ENCODE measurements at regions not wholly inside any gene's neighbourhood (a gene's known extent, or its start where the extent isn't known, plus 50 kb on each side); places are given as distances from the start of the nearest gene placed in this dataset.

DNA sequence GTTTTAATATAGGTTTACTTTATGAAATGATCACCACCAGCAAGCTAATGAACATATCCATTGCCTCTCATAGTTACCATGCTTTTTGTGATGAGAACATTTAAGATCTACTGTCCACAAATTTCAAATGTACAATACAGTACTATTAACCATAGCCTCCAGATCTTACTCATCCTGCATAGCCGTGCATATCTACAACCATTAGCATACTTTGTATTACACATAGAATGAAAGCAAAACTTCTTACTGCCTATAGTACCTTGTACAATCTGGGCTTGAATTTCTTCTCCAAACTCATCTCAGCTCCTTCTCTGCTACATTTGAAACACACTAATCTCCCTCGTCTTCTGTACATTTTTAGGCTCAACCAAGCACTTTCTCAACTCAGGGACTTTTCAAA, 510.6 kb downstream of the PRR16 start (continued):
- TF ChIP-seq, protein P1, sequence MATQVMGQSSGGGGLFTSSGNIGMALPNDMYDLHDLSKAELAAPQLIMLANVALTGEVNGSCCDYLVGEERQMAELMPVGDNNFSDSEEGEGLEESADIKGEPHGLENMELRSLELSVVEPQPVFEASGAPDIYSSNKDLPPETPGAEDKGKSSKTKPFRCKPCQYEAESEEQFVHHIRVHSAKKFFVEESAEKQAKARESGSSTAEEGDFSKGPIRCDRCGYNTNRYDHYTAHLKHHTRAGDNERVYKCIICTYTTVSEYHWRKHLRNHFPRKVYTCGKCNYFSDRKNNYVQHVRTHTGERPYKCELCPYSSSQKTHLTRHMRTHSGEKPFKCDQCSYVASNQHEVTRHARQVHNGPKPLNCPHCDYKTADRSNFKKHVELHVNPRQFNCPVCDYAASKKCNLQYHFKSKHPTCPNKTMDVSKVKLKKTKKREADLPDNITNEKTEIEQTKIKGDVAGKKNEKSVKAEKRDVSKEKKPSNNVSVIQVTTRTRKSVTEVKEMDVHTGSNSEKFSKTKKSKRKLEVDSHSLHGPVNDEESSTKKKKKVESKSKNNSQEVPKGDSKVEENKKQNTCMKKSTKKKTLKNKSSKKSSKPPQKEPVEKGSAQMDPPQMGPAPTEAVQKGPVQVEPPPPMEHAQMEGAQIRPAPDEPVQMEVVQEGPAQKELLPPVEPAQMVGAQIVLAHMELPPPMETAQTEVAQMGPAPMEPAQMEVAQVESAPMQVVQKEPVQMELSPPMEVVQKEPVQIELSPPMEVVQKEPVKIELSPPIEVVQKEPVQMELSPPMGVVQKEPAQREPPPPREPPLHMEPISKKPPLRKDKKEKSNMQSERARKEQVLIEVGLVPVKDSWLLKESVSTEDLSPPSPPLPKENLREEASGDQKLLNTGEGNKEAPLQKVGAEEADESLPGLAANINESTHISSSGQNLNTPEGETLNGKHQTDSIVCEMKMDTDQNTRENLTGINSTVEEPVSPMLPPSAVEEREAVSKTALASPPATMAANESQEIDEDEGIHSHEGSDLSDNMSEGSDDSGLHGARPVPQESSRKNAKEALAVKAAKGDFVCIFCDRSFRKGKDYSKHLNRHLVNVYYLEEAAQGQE (tag by site-specific recombination; IDR thresholded peaks at IDR 0.05), result no peak

DNA sequence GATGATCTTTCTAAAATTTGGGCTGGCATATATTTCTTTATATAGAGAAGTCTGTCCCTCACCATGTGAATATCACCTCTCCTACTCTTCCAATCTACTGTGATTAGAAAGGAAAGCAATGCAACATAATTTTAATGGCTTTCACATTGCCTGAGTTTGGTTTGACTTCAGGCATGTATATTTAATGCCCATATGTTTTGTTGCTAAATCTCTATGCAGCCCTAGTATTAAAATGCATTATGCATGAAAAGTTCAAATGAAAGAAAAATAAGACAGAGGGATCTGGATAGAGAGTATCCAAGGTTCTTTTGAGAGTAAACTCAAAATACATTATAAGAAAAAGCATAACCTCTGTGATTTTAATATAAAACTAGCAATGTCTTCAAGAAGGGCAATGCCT, 518.3 kb downstream of the PRR16 start:
- Histone ChIP-seq H3K9me3 (ENCODE audit: control insufficient read depth, insufficient read depth, low read depth, low read length) (no peaks in the 10 kb centered on the region), H3K4me1 (ENCODE audit: control insufficient read depth, insufficient read depth, low read length) (no peaks in the 10 kb centered on the region), H3K27ac (ENCODE audit: extremely low read depth, low read depth, low read length) (no peak overlapping the region), H3K4me3 (ENCODE audit: low read depth, low read length) (no peak overlapping the region), H3K36me3 (ENCODE audit: control insufficient read depth in 2 of 2, insufficient read depth in 1 of 2, low read length in 2 of 2) (no peaks in the 10 kb centered on the region)
- no peak for TF ChIP-seq ZNF701 (tag by site-specific recombination; IDR thresholded peaks at IDR 0.05)
- TF ChIP-seq, protein P2, sequence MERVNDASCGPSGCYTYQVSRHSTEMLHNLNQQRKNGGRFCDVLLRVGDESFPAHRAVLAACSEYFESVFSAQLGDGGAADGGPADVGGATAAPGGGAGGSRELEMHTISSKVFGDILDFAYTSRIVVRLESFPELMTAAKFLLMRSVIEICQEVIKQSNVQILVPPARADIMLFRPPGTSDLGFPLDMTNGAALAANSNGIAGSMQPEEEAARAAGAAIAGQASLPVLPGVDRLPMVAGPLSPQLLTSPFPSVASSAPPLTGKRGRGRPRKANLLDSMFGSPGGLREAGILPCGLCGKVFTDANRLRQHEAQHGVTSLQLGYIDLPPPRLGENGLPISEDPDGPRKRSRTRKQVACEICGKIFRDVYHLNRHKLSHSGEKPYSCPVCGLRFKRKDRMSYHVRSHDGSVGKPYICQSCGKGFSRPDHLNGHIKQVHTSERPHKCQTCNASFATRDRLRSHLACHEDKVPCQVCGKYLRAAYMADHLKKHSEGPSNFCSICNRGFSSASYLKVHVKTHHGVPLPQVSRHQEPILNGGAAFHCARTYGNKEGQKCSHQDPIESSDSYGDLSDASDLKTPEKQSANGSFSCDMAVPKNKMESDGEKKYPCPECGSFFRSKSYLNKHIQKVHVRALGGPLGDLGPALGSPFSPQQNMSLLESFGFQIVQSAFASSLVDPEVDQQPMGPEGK (tag by site-specific recombination; IDR thresholded peaks at IDR 0.05), result no peak
- no peak for TF ChIP-seq ZNF239 (tag by site-specific recombination; IDR thresholded peaks at IDR 0.05)
- no peak for TF ChIP-seq OVOL3 (tag by site-specific recombination; IDR thresholded peaks at IDR 0.05)
- TF ChIP-seq ZNF184 (tag by site-specific recombination; IDR thresholded peaks at IDR 0.05), result no peak
- TF ChIP-seq, protein P3, sequence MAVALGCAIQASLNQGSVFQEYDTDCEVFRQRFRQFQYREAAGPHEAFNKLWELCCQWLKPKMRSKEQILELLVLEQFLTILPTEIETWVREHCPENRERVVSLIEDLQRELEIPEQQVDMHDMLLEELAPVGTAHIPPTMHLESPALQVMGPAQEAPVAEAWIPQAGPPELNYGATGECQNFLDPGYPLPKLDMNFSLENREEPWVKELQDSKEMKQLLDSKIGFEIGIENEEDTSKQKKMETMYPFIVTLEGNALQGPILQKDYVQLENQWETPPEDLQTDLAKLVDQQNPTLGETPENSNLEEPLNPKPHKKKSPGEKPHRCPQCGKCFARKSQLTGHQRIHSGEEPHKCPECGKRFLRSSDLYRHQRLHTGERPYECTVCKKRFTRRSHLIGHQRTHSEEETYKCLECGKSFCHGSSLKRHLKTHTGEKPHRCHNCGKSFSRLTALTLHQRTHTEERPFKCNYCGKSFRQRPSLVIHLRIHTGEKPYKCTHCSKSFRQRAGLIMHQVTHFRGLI (tag by site-specific recombination; IDR thresholded peaks at IDR 0.05), result no peak
- no peak for TF ChIP-seq ZBTB17 (tag by site-specific recombination; IDR thresholded peaks at IDR 0.05)
- TF ChIP-seq SCRT1 (tag by site-specific recombination; IDR thresholded peaks at IDR 0.05; ENCODE audit: borderline replicate concordance), result no peak
- no peak for TF ChIP-seq ZNF10 (tag by site-specific recombination; IDR thresholded peaks at IDR 0.05)
- TF ChIP-seq, protein P4, sequence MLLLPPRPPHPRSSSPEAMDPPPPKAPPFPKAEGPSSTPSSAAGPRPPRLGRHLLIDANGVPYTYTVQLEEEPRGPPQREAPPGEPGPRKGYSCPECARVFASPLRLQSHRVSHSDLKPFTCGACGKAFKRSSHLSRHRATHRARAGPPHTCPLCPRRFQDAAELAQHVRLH (tag by site-specific recombination; IDR thresholded peaks at IDR 0.05), result no peak
- no peak for TF ChIP-seq ZEB2 (tag by site-specific recombination; IDR thresholded peaks at IDR 0.05)
- POLR2A ChIA-PET, result no interaction called here
- CTCF ChIA-PET, result no interaction called here

DNA sequence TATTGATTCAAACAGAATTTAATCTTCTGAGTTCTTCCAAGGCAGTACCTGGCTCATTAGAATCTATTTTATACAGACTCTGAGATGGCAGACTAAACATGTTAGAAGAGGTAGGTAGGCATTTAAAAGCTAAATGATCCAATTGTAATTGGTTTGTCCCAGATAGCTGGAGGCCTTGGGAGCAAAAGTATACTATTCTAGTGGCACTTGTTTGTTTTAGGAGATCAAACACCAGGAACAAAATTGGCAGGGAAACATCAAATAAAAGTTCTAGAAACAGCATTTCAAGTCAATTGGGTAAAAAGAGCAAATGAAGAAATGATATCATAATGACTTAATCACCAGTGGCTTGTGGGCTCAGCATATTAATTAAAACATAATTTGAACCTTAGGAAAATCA, 521.4 kb downstream of the PRR16 start:
- ChIA-PET CTCF (interaction anchor here (0.5 kb wide), 1 partner anchor 168 kb away, joined by 3 read pairs; no protein-coding TSS in a partner anchor), POLR2A (no interaction called here)
- Histone ChIP-seq H3K4me1 (ENCODE audit: control insufficient read depth, insufficient read depth, low read length) (no peaks in the 10 kb centered on the region), H3K27ac (ENCODE audit: extremely low read depth, low read depth, low read length) (no peak overlapping the region), H3K36me3 (ENCODE audit: control insufficient read depth in 2 of 2, insufficient read depth in 1 of 2, low read length in 2 of 2) (no peaks in the 10 kb centered on the region), H3K9me3 (ENCODE audit: control insufficient read depth, insufficient read depth, low read depth, low read length) (no peaks in the 10 kb centered on the region), H3K4me3 (ENCODE audit: low read depth, low read length) (no peak overlapping the region)
- TF ChIP-seq ZNF416 (tag by site-specific recombination; IDR thresholded peaks at IDR 0.05) (no peak), EGR2 (tag by site-specific recombination; IDR thresholded peaks at IDR 0.05; ENCODE audit: low read depth) (no peak), ZXDB (tag by site-specific recombination; IDR thresholded peaks at IDR 0.05) (no peak), KLF7 (tag by site-specific recombination; IDR thresholded peaks at IDR 0.05; ENCODE audit: borderline replicate concordance) (no peak), ZSCAN30 (tag by site-specific recombination; IDR thresholded peaks at IDR 0.05) (no peak), ZNF121 (tag by site-specific recombination; IDR thresholded peaks at IDR 0.05) (no peak)
- TF ChIP-seq, protein P5, sequence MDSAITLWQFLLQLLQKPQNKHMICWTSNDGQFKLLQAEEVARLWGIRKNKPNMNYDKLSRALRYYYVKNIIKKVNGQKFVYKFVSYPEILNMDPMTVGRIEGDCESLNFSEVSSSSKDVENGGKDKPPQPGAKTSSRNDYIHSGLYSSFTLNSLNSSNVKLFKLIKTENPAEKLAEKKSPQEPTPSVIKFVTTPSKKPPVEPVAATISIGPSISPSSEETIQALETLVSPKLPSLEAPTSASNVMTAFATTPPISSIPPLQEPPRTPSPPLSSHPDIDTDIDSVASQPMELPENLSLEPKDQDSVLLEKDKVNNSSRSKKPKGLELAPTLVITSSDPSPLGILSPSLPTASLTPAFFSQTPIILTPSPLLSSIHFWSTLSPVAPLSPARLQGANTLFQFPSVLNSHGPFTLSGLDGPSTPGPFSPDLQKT (IDR thresholded peaks at IDR 0.05; ENCODE audit: borderline replicate concordance, low read depth, low read length), result no peak
- TF ChIP-seq, protein P6, sequence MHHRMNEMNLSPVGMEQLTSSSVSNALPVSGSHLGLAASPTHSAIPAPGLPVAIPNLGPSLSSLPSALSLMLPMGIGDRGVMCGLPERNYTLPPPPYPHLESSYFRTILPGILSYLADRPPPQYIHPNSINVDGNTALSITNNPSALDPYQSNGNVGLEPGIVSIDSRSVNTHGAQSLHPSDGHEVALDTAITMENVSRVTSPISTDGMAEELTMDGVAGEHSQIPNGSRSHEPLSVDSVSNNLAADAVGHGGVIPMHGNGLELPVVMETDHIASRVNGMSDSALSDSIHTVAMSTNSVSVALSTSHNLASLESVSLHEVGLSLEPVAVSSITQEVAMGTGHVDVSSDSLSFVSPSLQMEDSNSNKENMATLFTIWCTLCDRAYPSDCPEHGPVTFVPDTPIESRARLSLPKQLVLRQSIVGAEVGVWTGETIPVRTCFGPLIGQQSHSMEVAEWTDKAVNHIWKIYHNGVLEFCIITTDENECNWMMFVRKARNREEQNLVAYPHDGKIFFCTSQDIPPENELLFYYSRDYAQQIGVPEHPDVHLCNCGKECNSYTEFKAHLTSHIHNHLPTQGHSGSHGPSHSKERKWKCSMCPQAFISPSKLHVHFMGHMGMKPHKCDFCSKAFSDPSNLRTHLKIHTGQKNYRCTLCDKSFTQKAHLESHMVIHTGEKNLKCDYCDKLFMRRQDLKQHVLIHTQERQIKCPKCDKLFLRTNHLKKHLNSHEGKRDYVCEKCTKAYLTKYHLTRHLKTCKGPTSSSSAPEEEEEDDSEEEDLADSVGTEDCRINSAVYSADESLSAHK (tag by site-specific recombination; IDR thresholded peaks at IDR 0.05), result no peak
- TF ChIP-seq, protein P7, sequence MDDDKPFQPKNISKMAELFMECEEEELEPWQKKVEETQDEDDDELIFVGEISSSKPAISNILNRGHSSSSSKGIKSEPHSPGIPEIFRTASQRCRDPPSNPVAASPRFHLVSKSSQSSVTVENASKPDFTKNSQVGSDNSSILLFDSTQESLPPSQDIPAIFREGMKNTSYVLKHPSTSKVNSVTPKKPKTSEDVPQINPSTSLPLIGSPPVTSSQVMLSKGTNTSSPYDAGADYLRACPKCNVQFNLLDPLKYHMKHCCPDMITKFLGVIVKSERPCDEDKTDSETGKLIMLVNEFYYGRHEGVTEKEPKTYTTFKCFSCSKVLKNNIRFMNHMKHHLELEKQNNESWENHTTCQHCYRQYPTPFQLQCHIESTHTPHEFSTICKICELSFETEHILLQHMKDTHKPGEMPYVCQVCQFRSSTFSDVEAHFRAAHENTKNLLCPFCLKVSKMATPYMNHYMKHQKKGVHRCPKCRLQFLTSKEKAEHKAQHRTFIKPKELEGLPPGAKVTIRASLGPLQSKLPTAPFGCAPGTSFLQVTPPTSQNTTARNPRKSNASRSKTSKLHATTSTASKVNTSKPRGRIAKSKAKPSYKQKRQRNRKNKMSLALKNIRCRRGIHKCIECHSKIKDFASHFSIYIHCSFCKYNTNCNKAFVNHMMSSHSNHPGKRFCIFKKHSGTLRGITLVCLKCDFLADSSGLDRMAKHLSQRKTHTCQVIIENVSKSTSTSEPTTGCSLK (tag by site-specific recombination; IDR thresholded peaks at IDR 0.05), result no peak
